ENCODE measurements at regions not wholly inside any gene's neighbourhood (a gene's known extent, or its start where the extent isn't known, plus 50 kb on each side); places are given as distances from the start of the nearest gene placed in this dataset.
"Not testable (repeated sequence)": the region's sequence is repeated elsewhere in the genome, so short reads cannot be mapped to it uniquely, and the experiment has no call there.

GRCh38 chr1:199930067-199930466, 97.4 kb upstream of the NR5A2 start:
- not testable (repeated sequence) for DNase-seq (ENCODE audit: low read depth)

- no peak for DNase-seq (ENCODE audit: low read depth)
These were observed 95.7 kb upstream of the NR5A2 start for GRCh38 chr1:199931666-199932377.

GRCh38 chr1:199932462-199932861, 95.0 kb upstream of the NR5A2 start:
- DNase-seq (ENCODE audit: low read depth): no peak

GRCh38 chr1:199936441-199936840, 91.1 kb upstream of the NR5A2 start:
- no peak for DNase-seq (ENCODE audit: low read depth)

GRCh38 chr1:199937161-199937560, 90.3 kb upstream of the NR5A2 start:
- DNase-seq (ENCODE audit: low read depth): no peak

GRCh38 chr1:199937661-199938060, 89.8 kb upstream of the NR5A2 start:
- no peak for DNase-seq (ENCODE audit: low read depth)

GRCh38 chr1:199944986-199945385, 82.5 kb upstream of the NR5A2 start:
- DNase-seq (ENCODE audit: low read depth): no peak

- no peak for DNase-seq (ENCODE audit: low read depth)
These were observed 81.9 kb upstream of the NR5A2 start for GRCh38 chr1:199945591-199945990.

- no peak for DNase-seq (ENCODE audit: low read depth)
These were observed 81.0 kb upstream of the NR5A2 start for GRCh38 chr1:199946305-199947155.

GRCh38 chr1:199948587-199949280, 78.8 kb upstream of the NR5A2 start:
- DNase-seq (ENCODE audit: low read depth): no peak

- not testable (repeated sequence) for DNase-seq (ENCODE audit: low read depth)
These were observed 76.5 kb upstream of the NR5A2 start for GRCh38 chr1:199951005-199951404.

- no peak for DNase-seq (ENCODE audit: low read depth)
These were observed 73.9 kb upstream of the NR5A2 start for GRCh38 chr1:199953651-199954050.

- no peak for DNase-seq (ENCODE audit: low read depth)
These were observed 72.8 kb upstream of the NR5A2 start for GRCh38 chr1:199954699-199955098.

- DNase-seq (ENCODE audit: low read depth): no peak
These were observed 72.3 kb upstream of the NR5A2 start for GRCh38 chr1:199955235-199955634.

- no peak for DNase-seq (ENCODE audit: low read depth)
These were observed 71.5 kb upstream of the NR5A2 start for GRCh38 chr1:199956005-199956404.

GRCh38 chr1:199959033-199959774, 68.3 kb upstream of the NR5A2 start:
- no peak for DNase-seq (ENCODE audit: low read depth)

GRCh38 chr1:199959775-199960110, 67.8 kb upstream of the NR5A2 start:
- DNase-seq (ENCODE audit: low read depth): no peak

GRCh38 chr1:199970125-199970524, 57.4 kb upstream of the NR5A2 start:
- no peak for DNase-seq (ENCODE audit: low read depth)

GRCh38 chr1:199976496-199977144, 50.9 kb upstream of the NR5A2 start:
- no peak for DNase-seq (ENCODE audit: low read depth)

Measured in HS-27A (cell line).